HepG2 (cell line): ENCODE measurements at regions not wholly inside any gene's neighbourhood (a gene's known extent, or its start where the extent isn't known, plus 50 kb on each side); places are given as distances from the start of the nearest gene placed in this dataset.

Experiments used
- ATAC-seq: fragments of 200-7000 bp; cut with Tn5 transposase; 3 replicates; pipeline ENCODE4 v1.9.1; 2020; ENCODE audit warnings: mild to moderate bottlenecking, moderate library complexity
- BruUV-seq: library from RNA; stranded (reverse); fragments of 400-500 nt; replicated peaks from 2 replicates; lab custom pipeline; 2021; lab: Mats Ljungman, UMichigan
- CTCF ChIA-PET: fragments of 300-600 bp; formaldehyde crosslinking; extraction: SDS; loops from one replicate; lab custom pipeline; 2021; ENCODE audit warnings: low total read pairs, inconsistent platforms, low intra/inter-chr PET ratio; lab: Yijun Ruan, JAX
- POLR2A ChIA-PET: fragments of 350-600 bp; sonication (Branson Sonifier 250); formaldehyde crosslinking; loops from one replicate; lab custom pipeline; 2020; ENCODE audit warnings: antibody characterized with exemption, inconsistent platforms; lab: Yijun Ruan, JAX
- DNase-seq: peaks from one replicate; pipeline ENCODE4 v3.0.0-alpha.2; 2015; ENCODE audit warnings: low spot score
- FAIRE-seq: peaks from 3 replicates; lab custom pipeline; 2011; peaks lifted over from hg19 to GRCh38; lab: Jason Lieb, UNC
- H2AFZ ChIP-seq: one replicate; pipeline ENCODE4 v1.6.1; 2011; ENCODE audit warnings: low read length, inconsistent platforms
- H3K27ac ChIP-seq: fragments of 300-600 bp; 3 replicates; pipeline ENCODE4 v1.8.0; 2011; ENCODE audit warnings: mixed run types, mild to moderate bottlenecking, mixed read lengths, low read length, inconsistent platforms; ENCODE audit not compliant: insufficient read depth; ENCODE audit errors: extremely low read length
- H3K27me3 ChIP-seq, 2 experiments: fragments of 200-600 bp in 1 of 2; 2 replicates in 1 of 2; 3 replicates in 1 of 2; pipeline versions ENCODE4 v1.6.0 to v1.8.0; 2011; ENCODE audit warnings: low read length in 2 of 2, mild to moderate bottlenecking in 2 of 2, moderate library complexity in 2 of 2, inconsistent platforms in 1 of 2; ENCODE audit not compliant: insufficient read depth in 2 of 2, control insufficient read depth in 1 of 2
- H3K36me3 ChIP-seq, 2 experiments: fragments of 200-600 bp in 1 of 2; replicated peaks in 1 of 2; 2 replicates in 1 of 2; 3 replicates in 1 of 2; pipeline versions ENCODE4 v1.5.1 to v1.8.0; 2011; ENCODE audit warnings: low read length in 2 of 2, inconsistent platforms in 1 of 2; ENCODE audit not compliant: insufficient read depth in 2 of 2, control insufficient read depth in 1 of 2
- H3K4me1 ChIP-seq: 2 replicates; pipeline ENCODE4 v1.5.1; 2012; ENCODE audit warnings: low read length, inconsistent platforms; ENCODE audit not compliant: insufficient read depth
- H3K4me2 ChIP-seq: 2 replicates; pipeline ENCODE4 v1.6.0; 2011; ENCODE audit warnings: low read depth, low read length, inconsistent platforms
- H3K4me3 ChIP-seq, 3 experiments: fragments of 200-600 bp in 1 of 3; sonication (generic), shearing (Covaris generic) in 1 of 3; replicated peaks in 1 of 3; 2 replicates each; pipeline ENCODE4 v1.5.1; 2011 to 2016; ENCODE audit warnings: low read length in 3 of 3, inconsistent platforms in 2 of 3, low read depth in 2 of 3, mild to moderate bottlenecking in 2 of 3, control low read depth in 1 of 3, mixed read lengths in 1 of 3; ENCODE audit not compliant: insufficient read depth in 1 of 3
- H3K79me2 ChIP-seq: one replicate; pipeline ENCODE4 v1.6.1; 2011; ENCODE audit warnings: low read length, inconsistent platforms; ENCODE audit not compliant: insufficient read depth
- H3K9ac ChIP-seq: 2 replicates; pipeline ENCODE4 v1.6.0; 2011; ENCODE audit warnings: mild to moderate bottlenecking, low read depth, low read length, inconsistent platforms; ENCODE audit not compliant: insufficient read depth
- H3K9me3 ChIP-seq: 2 replicates; pipeline ENCODE4 v1.5.1; 2012; ENCODE audit warnings: mild to moderate bottlenecking, low read length
- H4K20me1 ChIP-seq: 2 replicates; pipeline ENCODE4 v1.6.0; 2011; ENCODE audit warnings: inconsistent platforms, mild to moderate bottlenecking, low read length, moderate library complexity; ENCODE audit not compliant: insufficient read depth
- ATM ChIP-seq: fragments of 450-650 bp; IDR thresholded peaks from 2 replicates; pipeline ENCODE4 v1.7.1; 2017; ENCODE audit warnings: mild to moderate bottlenecking, borderline replicate concordance
- HDAC6 ChIP-seq: fragments of 200-600 bp; sonication (generic); IDR thresholded peaks from 2 replicates; pipeline ENCODE4 v1.7.0; 2017; ENCODE audit warnings: mild to moderate bottlenecking, antibody characterized with exemption, low read length, low read depth
- HOXA3 ChIP-seq: sonication (generic); formaldehyde crosslinking; IDR thresholded peaks from 2 replicates; pipeline ENCODE4 v1.5.0; 2020; ENCODE audit warnings: missing genetic modification reagents
- KDM2A ChIP-seq: sonication (generic); formaldehyde crosslinking; IDR thresholded peaks from 2 replicates; pipeline ENCODE4 v1.4.0; 2020; ENCODE audit warnings: low read depth, missing genetic modification reagents, borderline replicate concordance
- NFIC ChIP-seq: IDR thresholded peaks from 2 replicates; pipeline ENCODE4 v1.6.1; 2012; ENCODE audit warnings: mild to moderate bottlenecking, low read length, inconsistent platforms
- SOX13 ChIP-seq, 3 experiments: fragments of 450-650 bp in 1 of 3; sonication (generic) in 1 of 3; formaldehyde crosslinking in 1 of 3; IDR thresholded peaks in 2 of 3; conservative IDR thresholded peaks in 1 of 3; 2 replicates each; pipeline versions ENCODE4 v1.5.0 to v1.6.1; 2016 to 2020; ENCODE audit warnings: antibody characterized with exemption in 1 of 3, mild to moderate bottlenecking in 1 of 3, missing compliant biosample characterization in 1 of 3, missing genetic modification reagents in 1 of 3, moderate library complexity in 1 of 3
- SPEN ChIP-seq: sonication (generic); formaldehyde crosslinking; IDR thresholded peaks from 2 replicates; pipeline ENCODE4 v1.5.1; 2020; ENCODE audit warnings: low read depth, mild to moderate bottlenecking, missing genetic modification reagents
- ZNF343 ChIP-seq: sonication (generic); formaldehyde crosslinking; IDR thresholded peaks from 2 replicates; pipeline ENCODE4 v1.4.0; 2020; ENCODE audit warnings: mild to moderate bottlenecking, missing genetic modification reagents
- ZNF720 ChIP-seq: sonication (generic); formaldehyde crosslinking; IDR thresholded peaks from 2 replicates; pipeline ENCODE4 v1.4.0; 2020; ENCODE audit warnings: missing genetic modification reagents
- WGBS: methylation state at CpG from one replicate; pipeline ENCODE4 v1.1.6; 2017; ENCODE audit warnings: low lambda C conversion rate; 5-methylcytosine and 5-hydroxymethylcytosine counted together
- in situ Hi-C: cut with HindIII; loops from 2 replicates; pipeline ENCODE4 v1.10.0; 2017; ENCODE audit warnings: low pct_unique_long_range_greater_than_20kb; ENCODE audit not compliant: extremely low pct_ligation_motif_present
- intact Hi-C: fragments of 100-400 bp; cut with micrococcal nuclease; formaldehyde crosslinking; loops from one replicate; pipeline ENCODE4 v1.10.0; 2022; ENCODE audit not compliant: unreplicated experiment
- TF ChIP-seq, protein P1 (sequence below): sonication (generic); formaldehyde crosslinking; IDR thresholded peaks from 2 replicates; pipeline ENCODE4 v1.4.0; 2020; ENCODE audit warnings: missing genetic modification reagents
- TF ChIP-seq, protein P2 (sequence below): sonication (generic); formaldehyde crosslinking; IDR thresholded peaks from 2 replicates; pipeline ENCODE4 v1.5.1; 2020; ENCODE audit warnings: mild to moderate bottlenecking, missing genetic modification reagents, borderline replicate concordance
- TF ChIP-seq, protein P3 (sequence below): IDR thresholded peaks from 2 replicates; pipeline ENCODE4 v1.6.1; 2016; ENCODE audit warnings: missing genetic modification reagents, missing compliant biosample characterization

DNA sequence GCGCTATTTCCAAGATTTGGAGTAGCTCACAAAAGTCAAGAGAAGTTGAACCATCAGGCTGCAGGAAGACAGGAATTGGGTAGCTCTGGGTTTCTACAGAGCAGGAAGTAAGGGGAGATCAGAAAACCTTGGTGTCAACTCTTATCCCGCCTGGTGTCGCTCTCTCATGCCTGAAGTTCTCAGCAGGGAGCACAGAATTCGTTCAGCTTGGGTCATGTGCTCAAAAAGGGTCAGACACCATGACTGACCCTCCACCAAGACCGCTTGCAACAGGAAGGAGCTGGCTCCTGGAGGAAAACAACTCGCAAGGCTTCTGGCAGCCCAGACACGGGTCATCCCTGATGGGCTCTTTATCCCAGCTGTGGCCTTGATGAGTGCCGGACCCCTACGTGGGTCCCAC, 93.7 kb upstream of the MSX1 start:
- Histone ChIP-seq H3K9ac (no peak overlapping the region), H3K4me3 (no peak overlapping the region), H3K4me2 (no peak overlapping the region), H3K27me3 (no peaks in the 10 kb centered on the region), H3K79me2 (no peaks in the 10 kb centered on the region), H3K27ac (no peak overlapping the region), H2AFZ (no peak overlapping the region), H3K36me3 (no peaks in the 10 kb centered on the region), H4K20me1 (no peaks in the 10 kb centered on the region), H3K9me3 (no peaks in the 10 kb centered on the region), H3K4me1 (no peaks in the 10 kb centered on the region)
- ATAC-seq (no peak), DNase-seq (no peak), FAIRE-seq (no peak)
- in situ Hi-C loops: no loop called here
- ChIA-PET POLR2A (no interaction called here), CTCF (no interaction called here)
- no TSS peak for BruUV-seq
- 92% methylated on average over 5 of the region's 9 CpGs for WGBS
- intact Hi-C loops: no loop called here
- TF ChIP-seq, protein P1, sequence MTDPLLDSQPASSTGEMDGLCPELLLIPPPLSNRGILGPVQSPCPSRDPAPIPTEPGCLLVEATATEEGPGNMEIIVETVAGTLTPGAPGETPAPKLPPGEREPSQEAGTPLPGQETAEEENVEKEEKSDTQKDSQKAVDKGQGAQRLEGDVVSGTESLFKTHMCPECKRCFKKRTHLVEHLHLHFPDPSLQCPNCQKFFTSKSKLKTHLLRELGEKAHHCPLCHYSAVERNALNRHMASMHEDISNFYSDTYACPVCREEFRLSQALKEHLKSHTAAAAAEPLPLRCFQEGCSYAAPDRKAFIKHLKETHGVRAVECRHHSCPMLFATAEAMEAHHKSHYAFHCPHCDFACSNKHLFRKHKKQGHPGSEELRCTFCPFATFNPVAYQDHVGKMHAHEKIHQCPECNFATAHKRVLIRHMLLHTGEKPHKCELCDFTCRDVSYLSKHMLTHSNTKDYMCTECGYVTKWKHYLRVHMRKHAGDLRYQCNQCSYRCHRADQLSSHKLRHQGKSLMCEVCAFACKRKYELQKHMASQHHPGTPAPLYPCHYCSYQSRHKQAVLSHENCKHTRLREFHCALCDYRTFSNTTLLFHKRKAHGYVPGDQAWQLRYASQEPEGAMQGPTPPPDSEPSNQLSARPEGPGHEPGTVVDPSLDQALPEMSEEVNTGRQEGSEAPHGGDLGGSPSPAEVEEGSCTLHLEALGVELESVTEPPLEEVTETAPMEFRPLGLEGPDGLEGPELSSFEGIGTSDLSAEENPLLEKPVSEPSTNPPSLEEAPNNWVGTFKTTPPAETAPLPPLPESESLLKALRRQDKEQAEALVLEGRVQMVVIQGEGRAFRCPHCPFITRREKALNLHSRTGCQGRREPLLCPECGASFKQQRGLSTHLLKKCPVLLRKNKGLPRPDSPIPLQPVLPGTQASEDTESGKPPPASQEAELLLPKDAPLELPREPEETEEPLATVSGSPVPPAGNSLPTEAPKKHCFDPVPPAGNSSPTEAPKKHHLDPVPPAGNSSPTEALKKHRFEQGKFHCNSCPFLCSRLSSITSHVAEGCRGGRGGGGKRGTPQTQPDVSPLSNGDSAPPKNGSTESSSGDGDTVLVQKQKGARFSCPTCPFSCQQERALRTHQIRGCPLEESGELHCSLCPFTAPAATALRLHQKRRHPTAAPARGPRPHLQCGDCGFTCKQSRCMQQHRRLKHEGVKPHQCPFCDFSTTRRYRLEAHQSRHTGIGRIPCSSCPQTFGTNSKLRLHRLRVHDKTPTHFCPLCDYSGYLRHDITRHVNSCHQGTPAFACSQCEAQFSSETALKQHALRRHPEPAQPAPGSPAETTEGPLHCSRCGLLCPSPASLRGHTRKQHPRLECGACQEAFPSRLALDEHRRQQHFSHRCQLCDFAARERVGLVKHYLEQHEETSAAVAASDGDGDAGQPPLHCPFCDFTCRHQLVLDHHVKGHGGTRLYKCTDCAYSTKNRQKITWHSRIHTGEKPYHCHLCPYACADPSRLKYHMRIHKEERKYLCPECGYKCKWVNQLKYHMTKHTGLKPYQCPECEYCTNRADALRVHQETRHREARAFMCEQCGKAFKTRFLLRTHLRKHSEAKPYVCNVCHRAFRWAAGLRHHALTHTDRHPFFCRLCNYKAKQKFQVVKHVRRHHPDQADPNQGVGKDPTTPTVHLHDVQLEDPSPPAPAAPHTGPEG (CRISPR knock-in tag): no peak
- TF ChIP-seq ATM: no peak
- TF ChIP-seq, protein P2, sequence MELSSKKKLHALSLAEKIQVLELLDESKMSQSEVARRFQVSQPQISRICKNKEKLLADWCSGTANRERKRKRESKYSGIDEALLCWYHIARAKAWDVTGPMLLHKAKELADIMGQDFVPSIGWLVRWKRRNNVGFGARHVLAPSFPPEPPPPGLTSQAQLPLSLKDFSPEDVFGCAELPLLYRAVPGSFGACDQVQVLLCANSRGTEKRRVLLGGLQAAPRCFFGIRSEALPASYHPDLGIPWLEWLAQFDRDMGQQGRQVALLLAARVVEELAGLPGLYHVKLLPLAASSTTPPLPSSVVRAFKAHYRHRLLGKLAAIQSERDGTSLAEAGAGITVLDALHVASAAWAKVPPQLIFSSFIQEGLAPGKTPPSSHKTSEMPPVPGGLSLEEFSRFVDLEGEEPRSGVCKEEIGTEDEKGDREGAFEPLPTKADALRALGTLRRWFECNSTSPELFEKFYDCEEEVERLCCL (CRISPR knock-in tag): no peak
- no peak for TF ChIP-seq ZNF720 (CRISPR knock-in tag)
- TF ChIP-seq SOX13 (IDR thresholded peaks at IDR 0.05): no peak
- no peak for TF ChIP-seq SOX13 (CRISPR knock-in tag; conservative IDR thresholded peaks at IDR 0.05 in 1 of 2, IDR thresholded peaks at IDR 0.05 in 1 of 2)
- no peak for TF ChIP-seq SPEN (CRISPR knock-in tag)
- TF ChIP-seq KDM2A (CRISPR knock-in tag): no peak
- TF ChIP-seq NFIC: no peak
- TF ChIP-seq HOXA3 (CRISPR knock-in tag): no peak
- TF ChIP-seq ZNF343 (CRISPR knock-in tag): no peak
- no peak for TF ChIP-seq HDAC6
- TF ChIP-seq, protein P3, sequence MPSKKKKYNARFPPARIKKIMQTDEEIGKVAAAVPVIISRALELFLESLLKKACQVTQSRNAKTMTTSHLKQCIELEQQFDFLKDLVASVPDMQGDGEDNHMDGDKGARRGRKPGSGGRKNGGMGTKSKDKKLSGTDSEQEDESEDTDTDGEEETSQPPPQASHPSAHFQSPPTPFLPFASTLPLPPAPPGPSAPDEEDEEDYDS (CRISPR knock-in tag): no peak
